HepG2 (cell line): ENCODE measurements at regions not wholly inside any gene's neighbourhood (a gene's known extent, or its start where the extent isn't known, plus 50 kb on each side); places are given as distances from the start of the nearest gene placed in this dataset.
A peak's percentile ranks its signal among the peaks of the same experiment; 100 is the strongest.

ENCODE experiments used
- EEA1 ChIP-seq: sonication (generic); formaldehyde crosslinking; IDR thresholded peaks from 2 replicates; pipeline ENCODE4 v1.5.1; 2020; ENCODE audit warnings: mild to moderate bottlenecking, missing genetic modification reagents, borderline replicate concordance
- IRF2 ChIP-seq: IDR thresholded peaks from 2 replicates; pipeline ENCODE4 v1.6.1; 2018; ENCODE audit warnings: missing genetic modification reagents, missing compliant biosample characterization
- KDM6A ChIP-seq: IDR thresholded peaks from 2 replicates; pipeline ENCODE4 v1.6.1; 2016; ENCODE audit warnings: low read depth
- MTA3 ChIP-seq: sonication (generic); formaldehyde crosslinking; IDR thresholded peaks from 2 replicates; pipeline ENCODE4 v1.4.0; 2020; ENCODE audit warnings: missing genetic modification reagents
- RORA ChIP-seq: sonication (generic); formaldehyde crosslinking; IDR thresholded peaks from 2 replicates; pipeline ENCODE4 v1.5.0; 2020; ENCODE audit warnings: mild to moderate bottlenecking, missing genetic modification reagents, moderate library complexity
- SIN3A ChIP-seq: IDR thresholded peaks from 2 replicates; pipeline ENCODE4 v1.6.1; 2011; ENCODE audit warnings: low read depth, mild to moderate bottlenecking, control low read depth, low read length, borderline replicate concordance
- SRF ChIP-seq: IDR thresholded peaks from 2 replicates; pipeline ENCODE4 v1.6.1; 2011; ENCODE audit warnings: mild to moderate bottlenecking, low read depth, low read length, moderate library complexity
- TP53 ChIP-seq: sonication (generic); formaldehyde crosslinking; conservative IDR thresholded peaks from 2 replicates; pipeline ENCODE4 v1.4.0; 2020; ENCODE audit warnings: missing genetic modification reagents
- TSC22D2 ChIP-seq: sonication (generic); formaldehyde crosslinking; IDR thresholded peaks from 2 replicates; pipeline ENCODE4 v1.5.1; 2020; ENCODE audit warnings: missing genetic modification reagents, mild to moderate bottlenecking, borderline replicate concordance
- ZFYVE20 ChIP-seq: sonication (generic); formaldehyde crosslinking; IDR thresholded peaks from 2 replicates; pipeline ENCODE4 v1.8.0; 2023; ENCODE audit warnings: low read depth, mild to moderate bottlenecking, moderate library complexity, missing genetic modification reagents, borderline replicate concordance
- ZNF446 ChIP-seq: sonication (generic); formaldehyde crosslinking; IDR thresholded peaks from 2 replicates; pipeline ENCODE4 v1.5.0; 2020; ENCODE audit warnings: mild to moderate bottlenecking, missing genetic modification reagents
- ZNF460 ChIP-seq: sonication (generic); formaldehyde crosslinking; IDR thresholded peaks from 2 replicates; pipeline ENCODE4 v1.5.1; 2020; ENCODE audit warnings: missing genetic modification reagents, mild to moderate bottlenecking, borderline replicate concordance
- TF ChIP-seq, protein P1 (sequence below): sonication (generic); formaldehyde crosslinking; IDR thresholded peaks from 2 replicates; pipeline ENCODE4 v1.4.0; 2020; ENCODE audit warnings: low read depth, missing genetic modification reagents
- TF ChIP-seq, protein P2 (sequence below): sonication (generic); formaldehyde crosslinking; IDR thresholded peaks from 2 replicates; pipeline ENCODE4 v1.4.0; 2020; ENCODE audit warnings: missing genetic modification reagents
- TF ChIP-seq, protein P3 (sequence below): sonication (generic); formaldehyde crosslinking; conservative IDR thresholded peaks from 2 replicates; pipeline ENCODE4 v1.8.1; 2023; ENCODE audit warnings: missing genetic modification reagents
- TF ChIP-seq, protein P4 (sequence below): sonication (generic); formaldehyde crosslinking; IDR thresholded peaks from 2 replicates; pipeline ENCODE4 v1.5.1; 2020; ENCODE audit warnings: mild to moderate bottlenecking, missing genetic modification reagents, borderline replicate concordance
- TF ChIP-seq, protein P5 (sequence below): sonication (generic); formaldehyde crosslinking; IDR thresholded peaks from 2 replicates; pipeline ENCODE4 v1.5.1; 2020; ENCODE audit warnings: mild to moderate bottlenecking, missing genetic modification reagents

DNA sequence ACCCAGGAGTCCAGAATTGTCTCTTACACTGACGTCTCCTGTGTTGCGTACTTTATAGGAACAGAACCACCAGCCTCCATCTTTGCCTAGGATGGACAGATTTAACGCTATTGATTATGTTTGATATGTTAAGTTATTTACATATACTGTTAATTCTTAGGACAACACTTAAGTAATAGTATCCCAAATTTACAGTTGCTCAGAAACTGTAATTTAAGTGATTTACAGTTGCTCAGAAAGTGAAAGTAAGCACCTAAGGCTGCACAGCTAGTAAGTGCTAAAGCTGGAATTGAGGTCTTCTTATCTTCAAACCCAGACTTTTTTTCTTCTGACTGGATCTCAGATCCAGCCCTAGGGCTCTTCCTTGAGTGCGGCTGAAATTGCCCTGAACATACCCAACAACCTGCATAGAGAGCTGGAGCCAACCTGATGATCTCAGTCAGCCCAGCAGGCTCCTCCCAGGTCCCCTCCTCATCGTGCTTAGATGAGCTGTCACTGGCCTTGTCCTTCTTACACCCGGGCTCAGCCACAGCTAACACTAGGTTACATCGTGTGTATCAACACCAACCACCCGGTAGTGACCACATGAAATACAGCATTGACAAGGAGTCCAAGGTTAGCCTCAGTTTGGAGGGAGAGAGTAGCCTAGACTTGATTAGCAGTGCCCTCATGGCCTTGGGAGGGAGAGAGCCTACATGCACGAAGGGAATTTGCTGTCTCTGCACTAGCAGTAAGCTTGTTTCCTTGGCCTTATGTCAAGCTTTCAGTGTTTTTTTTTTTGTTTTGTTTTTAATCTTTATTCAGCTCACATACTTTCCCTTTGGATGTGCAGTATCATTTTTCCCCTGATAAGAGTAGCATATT is 111.1 kb upstream of the ARHGAP5 start (continued):
- TF ChIP-seq, protein P1, sequence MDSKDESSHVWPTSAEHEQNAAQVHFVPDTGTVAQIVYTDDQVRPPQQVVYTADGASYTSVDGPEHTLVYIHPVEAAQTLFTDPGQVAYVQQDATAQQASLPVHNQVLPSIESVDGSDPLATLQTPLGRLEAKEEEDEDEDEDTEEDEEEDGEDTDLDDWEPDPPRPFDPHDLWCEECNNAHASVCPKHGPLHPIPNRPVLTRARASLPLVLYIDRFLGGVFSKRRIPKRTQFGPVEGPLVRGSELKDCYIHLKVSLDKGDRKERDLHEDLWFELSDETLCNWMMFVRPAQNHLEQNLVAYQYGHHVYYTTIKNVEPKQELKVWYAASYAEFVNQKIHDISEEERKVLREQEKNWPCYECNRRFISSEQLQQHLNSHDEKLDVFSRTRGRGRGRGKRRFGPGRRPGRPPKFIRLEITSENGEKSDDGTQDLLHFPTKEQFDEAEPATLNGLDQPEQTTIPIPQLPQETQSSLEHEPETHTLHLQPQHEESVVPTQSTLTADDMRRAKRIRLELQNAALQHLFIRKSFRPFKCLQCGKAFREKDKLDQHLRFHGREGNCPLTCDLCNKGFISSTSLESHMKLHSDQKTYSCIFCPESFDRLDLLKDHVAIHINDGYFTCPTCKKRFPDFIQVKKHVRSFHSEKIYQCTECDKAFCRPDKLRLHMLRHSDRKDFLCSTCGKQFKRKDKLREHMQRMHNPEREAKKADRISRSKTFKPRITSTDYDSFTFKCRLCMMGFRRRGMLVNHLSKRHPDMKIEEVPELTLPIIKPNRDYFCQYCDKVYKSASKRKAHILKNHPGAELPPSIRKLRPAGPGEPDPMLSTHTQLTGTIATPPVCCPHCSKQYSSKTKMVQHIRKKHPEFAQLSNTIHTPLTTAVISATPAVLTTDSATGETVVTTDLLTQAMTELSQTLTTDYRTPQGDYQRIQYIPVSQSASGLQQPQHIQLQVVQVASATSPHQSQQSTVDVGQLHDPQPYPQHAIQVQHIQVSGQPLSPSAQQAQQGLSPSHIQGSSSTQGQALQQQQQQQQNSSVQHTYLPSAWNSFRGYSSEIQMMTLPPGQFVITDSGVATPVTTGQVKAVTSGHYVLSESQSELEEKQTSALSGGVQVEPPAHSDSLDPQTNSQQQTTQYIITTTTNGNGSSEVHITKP: peak; percentile 91
- TF ChIP-seq TP53 (CRISPR knock-in tag) (0 out of 2 replicates have a peak, but pooled peaks have one; percentile 54), KDM6A (CRISPR knock-in tag) (peak; percentile 86), SIN3A (no peak), ZNF460 (CRISPR knock-in tag) (no peak), EEA1 (no peak), ZNF446 (no peak; the same call in 1 of the 2 replicates), RORA (no peak), MTA3 (CRISPR knock-in tag) (no peak), ZFYVE20 (CRISPR knock-in tag) (no peak), IRF2 (CRISPR knock-in tag) (peak; percentile 98), TSC22D2 (CRISPR knock-in tag) (0 out of 2 replicates have a peak, but pooled peaks have one; percentile 61), SRF (no peak)
- TF ChIP-seq, protein P2, sequence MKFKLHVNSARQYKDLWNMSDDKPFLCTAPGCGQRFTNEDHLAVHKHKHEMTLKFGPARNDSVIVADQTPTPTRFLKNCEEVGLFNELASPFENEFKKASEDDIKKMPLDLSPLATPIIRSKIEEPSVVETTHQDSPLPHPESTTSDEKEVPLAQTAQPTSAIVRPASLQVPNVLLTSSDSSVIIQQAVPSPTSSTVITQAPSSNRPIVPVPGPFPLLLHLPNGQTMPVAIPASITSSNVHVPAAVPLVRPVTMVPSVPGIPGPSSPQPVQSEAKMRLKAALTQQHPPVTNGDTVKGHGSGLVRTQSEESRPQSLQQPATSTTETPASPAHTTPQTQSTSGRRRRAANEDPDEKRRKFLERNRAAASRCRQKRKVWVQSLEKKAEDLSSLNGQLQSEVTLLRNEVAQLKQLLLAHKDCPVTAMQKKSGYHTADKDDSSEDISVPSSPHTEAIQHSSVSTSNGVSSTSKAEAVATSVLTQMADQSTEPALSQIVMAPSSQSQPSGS: peak; percentile 67
- TF ChIP-seq, protein P3, sequence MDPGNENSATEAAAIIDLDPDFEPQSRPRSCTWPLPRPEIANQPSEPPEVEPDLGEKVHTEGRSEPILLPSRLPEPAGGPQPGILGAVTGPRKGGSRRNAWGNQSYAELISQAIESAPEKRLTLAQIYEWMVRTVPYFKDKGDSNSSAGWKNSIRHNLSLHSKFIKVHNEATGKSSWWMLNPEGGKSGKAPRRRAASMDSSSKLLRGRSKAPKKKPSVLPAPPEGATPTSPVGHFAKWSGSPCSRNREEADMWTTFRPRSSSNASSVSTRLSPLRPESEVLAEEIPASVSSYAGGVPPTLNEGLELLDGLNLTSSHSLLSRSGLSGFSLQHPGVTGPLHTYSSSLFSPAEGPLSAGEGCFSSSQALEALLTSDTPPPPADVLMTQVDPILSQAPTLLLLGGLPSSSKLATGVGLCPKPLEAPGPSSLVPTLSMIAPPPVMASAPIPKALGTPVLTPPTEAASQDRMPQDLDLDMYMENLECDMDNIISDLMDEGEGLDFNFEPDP: no peak
- TF ChIP-seq, protein P4, sequence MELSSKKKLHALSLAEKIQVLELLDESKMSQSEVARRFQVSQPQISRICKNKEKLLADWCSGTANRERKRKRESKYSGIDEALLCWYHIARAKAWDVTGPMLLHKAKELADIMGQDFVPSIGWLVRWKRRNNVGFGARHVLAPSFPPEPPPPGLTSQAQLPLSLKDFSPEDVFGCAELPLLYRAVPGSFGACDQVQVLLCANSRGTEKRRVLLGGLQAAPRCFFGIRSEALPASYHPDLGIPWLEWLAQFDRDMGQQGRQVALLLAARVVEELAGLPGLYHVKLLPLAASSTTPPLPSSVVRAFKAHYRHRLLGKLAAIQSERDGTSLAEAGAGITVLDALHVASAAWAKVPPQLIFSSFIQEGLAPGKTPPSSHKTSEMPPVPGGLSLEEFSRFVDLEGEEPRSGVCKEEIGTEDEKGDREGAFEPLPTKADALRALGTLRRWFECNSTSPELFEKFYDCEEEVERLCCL (CRISPR knock-in tag): no peak
- TF ChIP-seq, protein P5, sequence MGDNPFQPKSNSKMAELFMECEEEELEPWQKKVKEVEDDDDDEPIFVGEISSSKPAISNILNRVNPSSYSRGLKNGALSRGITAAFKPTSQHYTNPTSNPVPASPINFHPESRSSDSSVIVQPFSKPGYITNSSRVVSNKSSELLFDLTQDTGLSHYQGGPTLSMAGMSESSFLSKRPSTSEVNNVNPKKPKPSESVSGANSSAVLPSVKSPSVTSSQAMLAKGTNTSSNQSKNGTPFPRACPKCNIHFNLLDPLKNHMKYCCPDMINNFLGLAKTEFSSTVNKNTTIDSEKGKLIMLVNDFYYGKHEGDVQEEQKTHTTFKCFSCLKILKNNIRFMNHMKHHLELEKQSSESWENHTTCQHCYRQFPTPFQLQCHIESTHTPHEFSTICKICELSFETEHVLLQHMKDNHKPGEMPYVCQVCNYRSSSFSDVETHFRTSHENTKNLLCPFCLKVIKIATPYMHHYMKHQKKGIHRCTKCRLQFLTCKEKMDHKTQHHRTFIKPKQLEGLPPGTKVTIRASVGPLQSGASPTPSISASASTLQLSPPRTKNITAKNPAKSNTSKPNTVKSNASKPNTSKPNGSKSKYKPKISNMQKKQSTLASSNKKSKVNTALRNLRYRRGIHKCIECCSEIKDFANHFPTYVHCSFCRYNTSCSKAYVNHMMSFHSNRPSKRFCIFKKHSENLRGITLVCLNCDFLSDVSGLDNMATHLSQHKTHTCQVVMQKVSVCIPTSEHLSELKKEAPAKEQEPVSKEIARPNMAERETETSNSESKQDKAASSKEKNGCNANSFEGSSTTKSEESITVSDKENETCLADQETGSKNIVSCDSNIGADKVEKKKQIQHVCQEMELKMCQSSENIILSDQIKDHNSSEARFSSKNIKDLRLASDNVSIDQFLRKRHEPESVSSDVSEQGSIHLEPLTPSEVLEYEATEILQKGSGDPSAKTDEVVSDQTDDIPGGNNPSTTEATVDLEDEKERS (CRISPR knock-in tag): peak; percentile 96; the same call in 1 of the 2 replicates
